ES-I3 (cell line): ENCODE measurements at regions not wholly inside any gene's neighbourhood (a gene's known extent, or its start where the extent isn't known, plus 50 kb on each side); places are given as distances from the start of the nearest gene placed in this dataset.

Experiments used
- H3K36me3 ChIP-seq: 2 replicates; pipeline ENCODE4 v1.6.1; 2013; ENCODE audit warnings: mild to moderate bottlenecking, low read length, control low read depth, moderate library complexity; ENCODE audit not compliant: insufficient read depth
- H3K4me1 ChIP-seq: 2 replicates; pipeline ENCODE4 v1.6.1; 2013; ENCODE audit warnings: mild to moderate bottlenecking, control low read depth, low read length; ENCODE audit not compliant: insufficient read depth
- H3K9ac ChIP-seq: 2 replicates; pipeline ENCODE4 v1.6.1; 2013; ENCODE audit warnings: low read depth, mild to moderate bottlenecking, low read length, moderate library complexity
- H3K9me3 ChIP-seq: 2 replicates; pipeline ENCODE4 v1.6.1; 2013; ENCODE audit warnings: mild to moderate bottlenecking, low read length, moderate library complexity; ENCODE audit not compliant: control insufficient read depth, insufficient read depth

DNA sequence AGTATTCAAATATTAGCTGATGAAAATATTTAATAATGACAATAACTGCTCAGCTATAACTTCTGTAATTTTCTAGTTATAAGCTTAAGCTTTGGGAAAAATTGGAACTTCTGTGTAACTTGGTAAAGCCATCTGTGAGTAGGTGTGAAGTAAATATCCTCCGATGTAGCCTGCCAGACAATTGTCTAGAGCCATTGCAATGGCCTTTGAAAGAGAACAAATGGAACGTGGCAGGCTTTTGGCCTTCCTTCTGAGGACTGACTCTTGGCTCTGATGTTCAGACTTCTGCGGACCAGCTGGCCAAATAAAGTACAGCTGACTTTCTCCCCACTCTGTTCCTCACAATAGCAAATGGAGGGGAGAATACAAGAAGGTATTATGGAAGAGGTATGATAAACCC lies 203.4 kb upstream of the NMUR2 start:
- Histone ChIP-seq H3K9me3 (no peaks in the 10 kb centered on the region), H3K36me3 (no peaks in the 10 kb centered on the region), H3K4me1 (peaks cover 7% of the 10 kb centered on the region; the same call in 1 of the 2 replicates), H3K9ac (no peak overlapping the region)

DNA sequence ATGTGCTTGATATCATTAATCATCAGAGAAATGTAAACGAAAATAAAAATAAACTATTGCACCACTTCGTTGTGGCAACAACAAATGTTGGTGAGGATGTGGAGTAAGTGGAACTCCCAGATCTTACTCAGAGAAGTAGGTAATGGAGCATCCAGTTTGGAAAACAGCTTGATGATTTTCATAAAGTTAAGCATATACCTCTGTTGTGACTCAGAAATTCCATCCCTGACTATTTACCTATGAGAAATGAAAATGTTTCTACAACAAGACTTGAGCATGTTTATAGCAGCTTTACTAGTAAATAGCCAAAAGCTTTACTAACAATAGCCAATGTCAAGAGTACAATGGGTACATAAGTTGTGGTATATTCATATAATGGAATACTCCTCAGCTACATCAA lies 214.7 kb upstream of the NMUR2 start:
- no peak overlapping the region for H3K9ac ChIP-seq
- no peaks in the 10 kb centered on the region for H3K36me3 ChIP-seq
- no peaks in the 10 kb centered on the region for H3K4me1 ChIP-seq
- H3K9me3 ChIP-seq = no peaks in the 10 kb centered on the region

GRCh38 chr5:152622628-152623027 lies 217.5 kb upstream of the NMUR2 start:
- H3K36me3 ChIP-seq = no peaks in the 10 kb centered on the region
- no peak overlapping the region for H3K9ac ChIP-seq
- H3K9me3 ChIP-seq = no peaks in the 10 kb centered on the region
- H3K4me1 ChIP-seq = no peaks in the 10 kb centered on the region

DNA sequence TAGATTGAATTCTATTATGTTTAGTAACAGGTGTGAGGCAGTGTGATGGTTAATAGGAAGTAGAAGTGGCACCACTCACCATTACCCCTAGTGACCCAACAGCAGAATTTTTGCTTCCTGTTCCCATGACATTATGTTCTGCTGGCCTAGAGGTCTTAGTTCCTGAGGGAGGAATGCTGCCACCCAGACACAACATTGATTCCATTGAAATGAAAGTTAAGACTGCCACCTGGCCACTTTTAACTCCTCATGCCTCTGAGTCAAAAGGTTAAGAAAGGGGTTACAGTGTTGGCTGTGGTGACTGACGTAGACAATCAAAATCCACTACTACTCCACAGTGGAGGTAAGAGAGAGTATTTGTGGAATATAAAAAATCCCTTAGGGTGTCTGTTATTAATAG lies 218.9 kb upstream of the NMUR2 start:
- Histone ChIP-seq H3K36me3 (no peaks in the 10 kb centered on the region), H3K9ac (no peak overlapping the region), H3K4me1 (no peaks in the 10 kb centered on the region), H3K9me3 (no peaks in the 10 kb centered on the region)

- no peaks in the 10 kb centered on the region for H3K36me3 ChIP-seq
- H3K4me1 ChIP-seq = no peaks in the 10 kb centered on the region
- H3K9me3 ChIP-seq = no peaks in the 10 kb centered on the region
- H3K9ac ChIP-seq = no peak overlapping the region
These were observed 220.6 kb upstream of the NMUR2 start for GRCh38 chr5:152625696-152626095.

- Histone ChIP-seq H3K9ac (no peak overlapping the region), H3K36me3 (no peaks in the 10 kb centered on the region), H3K9me3 (no peaks in the 10 kb centered on the region), H3K4me1 (no peaks in the 10 kb centered on the region)
These were observed 226.1 kb upstream of the NMUR2 start for GRCh38 chr5:152631221-152631620.

GRCh38 chr5:152632360-152632759 lies 227.3 kb upstream of the NMUR2 start:
- no peaks in the 10 kb centered on the region for H3K36me3 ChIP-seq
- no peaks in the 10 kb centered on the region for H3K4me1 ChIP-seq
- H3K9ac ChIP-seq = no peak overlapping the region

GRCh38 chr5:152634586-152634985 lies 229.5 kb upstream of the NMUR2 start:
- Histone ChIP-seq H3K36me3 (no peaks in the 10 kb centered on the region), H3K4me1 (no peaks in the 10 kb centered on the region), H3K9ac (no peak overlapping the region), H3K9me3 (no peaks in the 10 kb centered on the region)

More at GRCh38 chr5:152632360-152632759, 227.3 kb upstream of the NMUR2 start:
- no peaks in the 10 kb centered on the region for H3K9me3 ChIP-seq

GRCh38 chr5:152638996-152639552 lies 234.0 kb upstream of the NMUR2 start:
- H3K9me3 ChIP-seq = no peaks in the 10 kb centered on the region
- no peaks in the 10 kb centered on the region for H3K36me3 ChIP-seq
- H3K4me1 ChIP-seq = 0 out of 2 replicates have a peak, but pooled peaks cover 4% of the 10 kb centered on the region
- no peak overlapping the region for H3K9ac ChIP-seq

DNA sequence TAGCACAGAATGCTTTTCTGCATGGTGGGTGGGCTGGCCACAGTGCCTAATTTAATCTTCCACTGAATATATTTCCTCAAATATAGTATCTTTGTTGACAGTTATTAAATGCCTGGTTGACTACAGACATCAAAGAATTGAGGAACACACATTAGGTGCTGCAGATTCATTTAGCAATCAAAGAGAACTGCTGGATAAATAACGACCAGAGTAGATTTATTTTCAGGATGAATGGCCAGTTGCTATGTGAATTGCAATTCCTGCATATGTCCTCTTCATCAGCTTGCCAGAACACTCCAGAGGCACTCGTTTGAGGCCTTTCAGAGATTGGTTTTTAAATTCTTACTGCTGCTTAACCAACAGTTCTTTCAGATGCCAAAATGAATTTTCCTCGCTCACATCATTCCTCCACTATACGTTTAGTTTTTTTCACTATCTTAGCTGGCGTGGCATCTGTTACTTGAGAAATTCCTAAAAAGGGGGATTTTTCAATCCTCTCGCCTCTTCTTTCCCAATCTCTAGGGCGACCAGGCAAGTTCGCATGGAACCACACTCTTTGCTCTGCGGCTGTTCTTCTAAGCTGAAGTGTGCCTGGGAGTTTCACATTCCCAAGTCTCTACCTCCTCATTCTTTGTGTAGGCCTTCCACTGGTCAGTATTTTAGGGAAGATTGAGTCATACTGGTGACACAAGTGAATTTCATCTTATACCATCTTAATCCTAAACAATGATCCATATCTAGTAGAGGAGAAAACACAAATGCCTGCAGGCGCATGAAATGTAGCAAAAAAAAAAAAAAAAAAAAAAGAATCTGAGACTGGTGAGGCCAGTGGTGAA lies 237.1 kb upstream of the NMUR2 start:
- no peaks in the 10 kb centered on the region for H3K9me3 ChIP-seq
- H3K4me1 ChIP-seq = 0 out of 2 replicates have a peak, but pooled peaks cover 4% of the 10 kb centered on the region
- H3K9ac ChIP-seq = no peak overlapping the region
- no peaks in the 10 kb centered on the region for H3K36me3 ChIP-seq

DNA sequence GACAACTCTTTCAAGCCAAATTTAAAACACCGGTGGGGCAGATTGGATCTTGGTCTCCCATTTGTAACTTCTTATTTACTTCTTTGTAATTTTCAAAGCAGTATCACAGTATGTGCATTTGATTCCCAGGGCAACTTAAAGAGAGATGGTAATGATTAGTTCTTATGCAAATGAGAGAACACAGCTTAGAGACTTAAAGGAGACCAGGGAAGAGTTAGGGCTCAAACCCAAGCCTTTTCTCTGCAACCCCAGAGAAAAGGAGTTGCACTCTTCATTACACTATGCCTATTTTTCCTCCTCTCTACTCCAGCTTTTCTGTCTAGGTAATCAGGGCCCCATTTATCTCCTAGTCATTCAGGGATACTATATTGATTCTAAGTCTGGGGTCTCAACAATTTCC lies 237.8 kb upstream of the NMUR2 start:
- Histone ChIP-seq H3K9ac (no peak overlapping the region), H3K4me1 (0 out of 2 replicates have a peak, but pooled peaks cover 4% of the 10 kb centered on the region), H3K9me3 (no peaks in the 10 kb centered on the region), H3K36me3 (no peaks in the 10 kb centered on the region)

DNA sequence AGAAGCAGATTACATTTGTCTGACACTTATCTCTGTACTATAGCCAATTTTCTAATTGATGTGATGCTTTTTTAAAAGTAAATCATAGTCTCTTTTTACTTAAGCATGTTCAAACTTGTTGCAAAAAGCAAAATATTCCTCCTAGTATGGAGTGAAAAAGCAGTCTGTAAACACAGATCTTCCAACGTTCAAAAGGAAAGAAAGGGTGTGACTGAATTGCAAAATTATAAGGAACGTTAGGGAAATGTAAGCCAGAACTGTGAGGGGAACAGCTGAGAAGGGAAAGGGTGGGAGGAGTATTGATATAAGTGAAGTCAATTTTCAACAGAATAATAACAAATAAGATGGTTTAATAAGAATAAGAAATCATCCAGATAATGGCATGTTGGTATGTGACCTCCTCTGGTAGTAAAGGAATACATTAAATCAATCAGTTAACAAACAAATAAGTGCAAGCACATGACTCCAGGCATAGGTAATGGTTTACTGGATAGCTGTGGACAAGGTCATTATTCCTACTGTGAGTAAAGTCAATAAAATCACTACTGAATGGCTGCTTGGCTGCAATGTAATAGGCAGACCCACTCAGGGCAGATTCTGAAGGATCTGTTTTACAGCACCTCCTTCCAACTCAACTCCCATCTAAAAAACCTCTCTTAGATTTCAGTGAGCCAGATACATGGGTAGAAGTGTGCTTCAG lies 239.1 kb upstream of the NMUR2 start:
- H3K9ac ChIP-seq = no peak overlapping the region
- H3K4me1 ChIP-seq = 0 out of 2 replicates have a peak, but pooled peaks cover 4% of the 10 kb centered on the region
- H3K36me3 ChIP-seq = no peaks in the 10 kb centered on the region
- H3K9me3 ChIP-seq = no peaks in the 10 kb centered on the region

GRCh38 chr5:152649609-152650008 lies 244.5 kb upstream of the NMUR2 start:
- Histone ChIP-seq H3K4me1 (peaks cover 3% of the 10 kb centered on the region; the same call in 1 of the 2 replicates), H3K9ac (no peak overlapping the region), H3K9me3 (no peaks in the 10 kb centered on the region), H3K36me3 (no peaks in the 10 kb centered on the region)

- Histone ChIP-seq H3K9me3 (no peaks in the 10 kb centered on the region), H3K36me3 (no peaks in the 10 kb centered on the region), H3K4me1 (peaks cover 3% of the 10 kb centered on the region; the same call in 1 of the 2 replicates), H3K9ac (no peak overlapping the region)
These were observed 245.3 kb upstream of the NMUR2 start for GRCh38 chr5:152650413-152650812.
